ENCODE measurements at regions not wholly inside any gene's neighbourhood (a gene's known extent, or its start where the extent isn't known, plus 50 kb on each side); places are given as distances from the start of the nearest gene placed in this dataset.

GRCh38 chr15:96160800-96161199 is 169.7 kb upstream of the NR2F2 start:
- TF ChIP-seq ZNF565 (CRISPR knock-in tag; conservative IDR thresholded peaks at IDR 0.05; ENCODE audit: low read depth) (no peak), PATZ1 (CRISPR knock-in tag; IDR thresholded peaks at IDR 0.05; ENCODE audit: borderline replicate concordance) (no peak), ZNF70 (CRISPR knock-in tag; IDR thresholded peaks at IDR 0.05) (no peak), ESRRG (CRISPR knock-in tag; IDR thresholded peaks at IDR 0.05) (no peak), CSRNP3 (CRISPR knock-in tag; IDR thresholded peaks at IDR 0.05) (no peak)
- ATAC-seq, result no peak

- TF ChIP-seq POU6F1 (CRISPR knock-in tag; IDR thresholded peaks at IDR 0.05; ENCODE audit: borderline replicate concordance, low read depth) (no peak), TCF4 (CRISPR knock-in tag; IDR thresholded peaks at IDR 0.05; ENCODE audit: borderline replicate concordance) (no peak), PPARA (CRISPR knock-in tag; IDR thresholded peaks at IDR 0.05; ENCODE audit: borderline replicate concordance) (no peak), ESRRG (CRISPR knock-in tag; IDR thresholded peaks at IDR 0.05) (no peak), ZNF565 (CRISPR knock-in tag; conservative IDR thresholded peaks at IDR 0.05; ENCODE audit: low read depth) (no peak)
- no peak for ATAC-seq
These were observed 168.2 kb upstream of the NR2F2 start for GRCh38 chr15:96162322-96162721.

GRCh38 chr15:96165081-96165480 is 165.4 kb upstream of the NR2F2 start:
- no peak for ATAC-seq
- TF ChIP-seq ESRRG (CRISPR knock-in tag; IDR thresholded peaks at IDR 0.05) (no peak), POU6F1 (CRISPR knock-in tag; IDR thresholded peaks at IDR 0.05; ENCODE audit: borderline replicate concordance, low read depth) (no peak), ISL1 (CRISPR knock-in tag; IDR thresholded peaks at IDR 0.05) (no peak), SNAI2 (CRISPR knock-in tag; IDR thresholded peaks at IDR 0.05) (no peak), ZNF70 (CRISPR knock-in tag; IDR thresholded peaks at IDR 0.05) (no peak)

GRCh38 chr15:96165775-96166174 is 164.7 kb upstream of the NR2F2 start:
- ATAC-seq, result no peak
- TF ChIP-seq ESRRG (CRISPR knock-in tag; IDR thresholded peaks at IDR 0.05), result no peak
- TF ChIP-seq CSDC2 (CRISPR knock-in tag; IDR thresholded peaks at IDR 0.05), result no peak
- TF ChIP-seq POU6F1 (CRISPR knock-in tag; IDR thresholded peaks at IDR 0.05; ENCODE audit: borderline replicate concordance, low read depth), result no peak
- no peak for TF ChIP-seq TSHZ2 (CRISPR knock-in tag; IDR thresholded peaks at IDR 0.05)
- TF ChIP-seq ZNF565 (CRISPR knock-in tag; conservative IDR thresholded peaks at IDR 0.05; ENCODE audit: low read depth), result no peak
- no peak for TF ChIP-seq TOX (CRISPR knock-in tag; IDR thresholded peaks at IDR 0.05; ENCODE audit: borderline replicate concordance)
- no peak for TF ChIP-seq PPARA (CRISPR knock-in tag; IDR thresholded peaks at IDR 0.05; ENCODE audit: borderline replicate concordance)
- no peak for TF ChIP-seq SNAI2 (CRISPR knock-in tag; IDR thresholded peaks at IDR 0.05)
- TF ChIP-seq CREB5 (CRISPR knock-in tag; IDR thresholded peaks at IDR 0.05; ENCODE audit: low read depth), result no peak
- TF ChIP-seq PATZ1 (CRISPR knock-in tag; IDR thresholded peaks at IDR 0.05; ENCODE audit: borderline replicate concordance), result no peak
- TF ChIP-seq RARB (CRISPR knock-in tag; IDR thresholded peaks at IDR 0.05), result no peak
- no peak for TF ChIP-seq ZC3H10 (CRISPR knock-in tag; IDR thresholded peaks at IDR 0.05)
- TF ChIP-seq ISL1 (CRISPR knock-in tag; IDR thresholded peaks at IDR 0.05), result no peak
- TF ChIP-seq OSR1 (CRISPR knock-in tag; IDR thresholded peaks at IDR 0.05), result no peak
- no peak for TF ChIP-seq ZNF8 (CRISPR knock-in tag; IDR thresholded peaks at IDR 0.05)
- no peak for TF ChIP-seq TCF4 (CRISPR knock-in tag; IDR thresholded peaks at IDR 0.05; ENCODE audit: borderline replicate concordance)
- no peak for TF ChIP-seq ZNF70 (CRISPR knock-in tag; IDR thresholded peaks at IDR 0.05)

Measured in SK-N-SH treated with all-trans-retinoic acid at 6 μM for 48 hours (cell line).